HL-60 (cell line): ENCODE measurements at regions not wholly inside any gene's neighbourhood (a gene's known extent, or its start where the extent isn't known, plus 50 kb on each side); places are given as distances from the start of the nearest gene placed in this dataset.

Experiments used
- CTCF ChIP-seq: IDR thresholded peaks from one replicate; pipeline ENCODE4 v1.5.1; 2011; ENCODE audit warnings: low read length, control low read depth, inconsistent platforms; ENCODE audit not compliant: insufficient read depth
- POLR2AphosphoS5 ChIP-seq: IDR thresholded peaks from 2 replicates; pipeline ENCODE4 v1.6.1; 2012; ENCODE audit warnings: low read depth

DNA sequence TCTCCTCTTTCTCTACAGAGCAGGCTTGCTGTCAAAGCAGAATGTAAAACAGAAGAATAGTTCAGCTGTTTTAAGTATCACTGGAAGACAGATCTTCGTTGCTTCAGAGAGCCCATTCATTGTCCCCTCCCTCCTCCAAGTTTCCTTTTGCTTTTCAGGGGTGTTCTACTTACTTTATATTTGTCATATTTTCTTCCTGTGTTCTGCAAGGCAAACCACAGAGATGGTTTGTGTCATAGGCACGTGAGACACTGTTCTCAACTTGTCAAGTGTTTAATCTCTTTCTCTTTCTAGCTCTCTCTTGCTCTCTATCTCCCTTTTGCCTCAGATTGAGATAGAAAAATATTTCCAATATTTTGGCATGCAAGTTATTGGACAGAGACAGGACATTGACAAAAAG, 228.9 kb upstream of the DEFB112 start:
- TF ChIP-seq CTCF = no peak
- TF ChIP-seq POLR2AphosphoS5 = no peak
